ENCODE measurements at regions not wholly inside any gene's neighbourhood (a gene's known extent, or its start where the extent isn't known, plus 50 kb on each side); places are given as distances from the start of the nearest gene placed in this dataset.

- TF ChIP-seq CTCF (IDR thresholded peaks at IDR 0.05; ENCODE audit: low read length) (no peak), EZH2phosphoT487 (IDR thresholded peaks at IDR 0.05; ENCODE audit: low read length) (no peak), EZH2 (optimal IDR thresholded peaks at IDR 0.05; ENCODE audit: low read depth, low read length) (no peak)
Observed at GRCh38 chr15:60195611-60196010, 191.5 kb downstream of the FOXB1 start.

Data from MM.1S (cell line).